ENCODE measurements at regions not wholly inside any gene's neighbourhood (a gene's known extent, or its start where the extent isn't known, plus 50 kb on each side); places are given as distances from the start of the nearest gene placed in this dataset.

- TF ChIP-seq MZF1 (tag by site-specific recombination; IDR thresholded peaks at IDR 0.05; ENCODE audit: borderline replicate concordance) (no peak), ZNF211 (tag by site-specific recombination; IDR thresholded peaks at IDR 0.05; ENCODE audit: low read depth) (no peak), ZNF768 (tag by site-specific recombination; IDR thresholded peaks at IDR 0.05) (no peak), ZNF707 (tag by site-specific recombination; IDR thresholded peaks at IDR 0.05) (no peak), ZNF488 (tag by site-specific recombination; IDR thresholded peaks at IDR 0.05) (no peak), ZNF639 (tag by site-specific recombination; IDR thresholded peaks at IDR 0.05) (no peak), ZNF274 (IDR thresholded peaks at IDR 0.05; ENCODE audit: low read length) (no peak), ZNF274 (tag by site-specific recombination; IDR thresholded peaks at IDR 0.05; ENCODE audit: borderline replicate concordance) (no peak)
These were observed 120.7 kb downstream of the TTLL2 start (continued) for GRCh38 chr6:167445568-167445967.

GRCh38 chr6:167446046-167446445 lies 121.2 kb downstream of the TTLL2 start:
- Histone ChIP-seq H3K36me3 (ENCODE audit: control insufficient read depth in 2 of 2, insufficient read depth in 1 of 2, low read length in 2 of 2) (no peaks in the 10 kb centered on the region), H3K4me1 (ENCODE audit: control insufficient read depth, insufficient read depth, low read length) (no peaks in the 10 kb centered on the region), H3K27ac (ENCODE audit: extremely low read depth, low read depth, low read length) (no peak overlapping the region), H3K4me3 (ENCODE audit: low read depth, low read length) (no peak overlapping the region), H3K9me3 (ENCODE audit: control insufficient read depth, insufficient read depth, low read depth, low read length) (no peaks in the 10 kb centered on the region)
- CTCF ChIA-PET = interaction anchor here (0.6 to 1.4 kb wide), 3 partner anchors 11 to 451 kb away, joined by 3 to 5 read pairs (median 4); no protein-coding TSS in a partner anchor
- TF ChIP-seq INSM2 (tag by site-specific recombination; IDR thresholded peaks at IDR 0.05) (no peak), ZNF140 (tag by site-specific recombination; IDR thresholded peaks at IDR 0.05) (no peak), ZNF211 (tag by site-specific recombination; IDR thresholded peaks at IDR 0.05; ENCODE audit: low read depth) (no peak), ZNF518A (tag by site-specific recombination; conservative IDR thresholded peaks at IDR 0.05; ENCODE audit: low read depth) (no peak), ZNF362 (tag by site-specific recombination; IDR thresholded peaks at IDR 0.05) (no peak), ZFP69B (tag by site-specific recombination; IDR thresholded peaks at IDR 0.05) (no peak), BCL11A (tag by site-specific recombination; IDR thresholded peaks at IDR 0.05; ENCODE audit: low read depth) (no peak), ZBTB10 (tag by site-specific recombination; IDR thresholded peaks at IDR 0.05) (no peak), ZNF426 (tag by site-specific recombination; IDR thresholded peaks at IDR 0.05) (no peak), SALL2 (tag by site-specific recombination; IDR thresholded peaks at IDR 0.05; ENCODE audit: borderline replicate concordance) (no peak), ZFP3 (tag by site-specific recombination; IDR thresholded peaks at IDR 0.05; ENCODE audit: low read depth) (no peak), ZNF654 (tag by site-specific recombination; IDR thresholded peaks at IDR 0.05; ENCODE audit: low read depth) (no peak)
- POLR2A ChIA-PET = no interaction called here

Measured in HEK293 (cell line).